Fibroblast of pulmonary artery (primary cell): ENCODE measurements at regions not wholly inside any gene's neighbourhood (a gene's known extent, or its start where the extent isn't known, plus 50 kb on each side); places are given as distances from the start of the nearest gene placed in this dataset.

ENCODE experiments used
- DNase-seq: peaks from one replicate; pipeline ENCODE4 v3.0.0-alpha.2; 2010; ENCODE audit warnings: low read depth
- H3K4me3 ChIP-seq: replicated peaks from 2 replicates; pipeline ENCODE4 v1.5.1; 2011; ENCODE audit warnings: low read depth, mild to moderate bottlenecking, control low read depth, low read length, moderate library complexity
- TF ChIP-seq, protein P1 (sequence below): IDR thresholded peaks from 2 replicates; pipeline ENCODE4 v1.5.1; 2011; ENCODE audit warnings: mild to moderate bottlenecking, control low read depth, low read length, inconsistent platforms; ENCODE audit errors: missing control alignments

DNA sequence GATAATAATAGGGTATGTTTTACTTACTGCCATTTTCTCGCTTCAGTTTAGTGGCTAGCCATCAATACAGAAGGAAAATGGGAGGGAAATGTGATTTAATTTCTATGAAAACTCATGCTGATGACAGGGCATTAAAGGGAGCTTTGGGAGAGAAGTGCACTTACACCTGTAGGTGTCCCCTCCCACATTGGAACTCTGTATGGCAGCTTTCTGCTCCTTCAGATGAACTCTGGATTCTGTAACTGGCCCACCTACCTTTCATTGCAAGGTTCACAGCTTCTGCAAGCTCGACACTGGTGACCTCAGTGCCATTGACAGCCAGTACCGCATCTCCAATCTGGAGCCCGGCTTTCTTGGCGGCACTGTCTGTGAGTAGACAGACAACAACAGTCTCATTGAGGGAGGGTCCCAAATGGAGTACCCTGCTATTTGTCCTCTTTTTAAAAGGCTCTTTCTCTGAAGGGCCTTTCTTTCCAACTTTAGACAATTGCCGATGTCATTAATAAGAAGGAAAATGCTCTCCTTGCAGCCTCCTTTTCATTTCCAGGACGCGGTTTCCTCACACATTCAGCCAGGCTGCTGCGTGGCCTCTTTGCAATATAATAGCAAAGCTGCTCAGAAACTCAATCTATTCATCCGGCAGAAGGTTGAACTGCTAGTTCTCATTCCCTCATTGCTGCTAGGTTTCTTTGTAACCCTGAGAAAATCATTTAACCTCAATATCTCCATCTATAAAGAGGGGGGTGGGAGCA, 63.6 kb downstream of the NUDT12 start:
- TF ChIP-seq, protein P1, sequence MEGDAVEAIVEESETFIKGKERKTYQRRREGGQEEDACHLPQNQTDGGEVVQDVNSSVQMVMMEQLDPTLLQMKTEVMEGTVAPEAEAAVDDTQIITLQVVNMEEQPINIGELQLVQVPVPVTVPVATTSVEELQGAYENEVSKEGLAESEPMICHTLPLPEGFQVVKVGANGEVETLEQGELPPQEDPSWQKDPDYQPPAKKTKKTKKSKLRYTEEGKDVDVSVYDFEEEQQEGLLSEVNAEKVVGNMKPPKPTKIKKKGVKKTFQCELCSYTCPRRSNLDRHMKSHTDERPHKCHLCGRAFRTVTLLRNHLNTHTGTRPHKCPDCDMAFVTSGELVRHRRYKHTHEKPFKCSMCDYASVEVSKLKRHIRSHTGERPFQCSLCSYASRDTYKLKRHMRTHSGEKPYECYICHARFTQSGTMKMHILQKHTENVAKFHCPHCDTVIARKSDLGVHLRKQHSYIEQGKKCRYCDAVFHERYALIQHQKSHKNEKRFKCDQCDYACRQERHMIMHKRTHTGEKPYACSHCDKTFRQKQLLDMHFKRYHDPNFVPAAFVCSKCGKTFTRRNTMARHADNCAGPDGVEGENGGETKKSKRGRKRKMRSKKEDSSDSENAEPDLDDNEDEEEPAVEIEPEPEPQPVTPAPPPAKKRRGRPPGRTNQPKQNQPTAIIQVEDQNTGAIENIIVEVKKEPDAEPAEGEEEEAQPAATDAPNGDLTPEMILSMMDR: no peak
- H3K4me3 ChIP-seq: no peak overlapping the region
- DNase-seq: no peak

DNA sequence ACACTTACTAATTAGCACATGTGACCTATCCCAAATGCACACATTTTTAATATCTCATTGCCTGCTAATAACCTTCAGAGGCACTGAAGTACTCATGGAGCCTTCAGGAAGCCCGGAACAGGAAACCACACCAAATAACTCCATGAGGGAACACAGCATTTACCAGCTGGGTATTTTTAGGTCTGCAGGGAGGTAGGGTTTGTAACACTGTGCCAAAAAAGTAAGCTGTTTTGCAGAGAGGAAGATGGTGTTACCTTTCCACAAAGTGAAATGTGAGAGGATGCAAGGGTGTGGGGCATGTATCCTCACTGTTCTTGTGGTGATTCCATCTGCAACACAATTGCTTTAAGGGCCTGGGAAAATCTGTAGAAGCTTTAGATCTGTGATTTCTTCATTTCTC, 64.4 kb downstream of the NUDT12 start:
- DNase-seq: no peak
- TF ChIP-seq, protein P1: no peak
- H3K4me3 ChIP-seq: no peak overlapping the region

DNA sequence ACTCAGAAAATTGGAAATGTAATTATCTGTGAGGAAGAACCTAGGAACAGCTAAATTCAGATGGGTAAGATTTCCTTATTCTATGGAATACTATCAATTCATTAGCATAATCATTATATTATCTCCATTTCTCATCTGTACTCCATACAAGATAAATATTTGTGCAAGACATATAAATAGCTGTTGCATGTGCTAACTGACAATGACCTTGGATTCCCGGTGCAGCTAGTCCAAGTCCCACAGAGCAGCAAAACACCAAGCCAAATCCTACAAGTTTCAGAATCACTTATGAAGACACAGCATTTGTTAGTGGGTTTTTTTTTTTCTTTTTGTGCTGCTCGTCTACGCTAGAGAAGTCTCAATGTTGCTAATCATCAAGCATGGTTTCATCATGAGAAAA, 64.8 kb downstream of the NUDT12 start:
- no peak overlapping the region for H3K4me3 ChIP-seq
- TF ChIP-seq, protein P1: no peak
- no peak for DNase-seq

- no peak overlapping the region for H3K4me3 ChIP-seq
- TF ChIP-seq, protein P1: no peak
- no peak for DNase-seq
These were observed 72.4 kb downstream of the NUDT12 start for GRCh38 chr5:103490030-103490739.

GRCh38 chr5:103489307-103489706, 73.3 kb downstream of the NUDT12 start:
- TF ChIP-seq, protein P1: no peak

GRCh38 chr5:103487822-103488493, 74.6 kb downstream of the NUDT12 start:
- no peak for DNase-seq
- no peak overlapping the region for H3K4me3 ChIP-seq
- TF ChIP-seq, protein P1: no peak

More at GRCh38 chr5:103489307-103489706, 73.3 kb downstream of the NUDT12 start:
- no peak overlapping the region for H3K4me3 ChIP-seq
- DNase-seq: no peak
